ENCODE measurements at regions not wholly inside any gene's neighbourhood (a gene's known extent, or its start where the extent isn't known, plus 50 kb on each side); places are given as distances from the start of the nearest gene placed in this dataset.
"Not testable (repeated sequence)": the region's sequence is repeated elsewhere in the genome, so short reads cannot be mapped to it uniquely, and the experiment has no call there.

DNA sequence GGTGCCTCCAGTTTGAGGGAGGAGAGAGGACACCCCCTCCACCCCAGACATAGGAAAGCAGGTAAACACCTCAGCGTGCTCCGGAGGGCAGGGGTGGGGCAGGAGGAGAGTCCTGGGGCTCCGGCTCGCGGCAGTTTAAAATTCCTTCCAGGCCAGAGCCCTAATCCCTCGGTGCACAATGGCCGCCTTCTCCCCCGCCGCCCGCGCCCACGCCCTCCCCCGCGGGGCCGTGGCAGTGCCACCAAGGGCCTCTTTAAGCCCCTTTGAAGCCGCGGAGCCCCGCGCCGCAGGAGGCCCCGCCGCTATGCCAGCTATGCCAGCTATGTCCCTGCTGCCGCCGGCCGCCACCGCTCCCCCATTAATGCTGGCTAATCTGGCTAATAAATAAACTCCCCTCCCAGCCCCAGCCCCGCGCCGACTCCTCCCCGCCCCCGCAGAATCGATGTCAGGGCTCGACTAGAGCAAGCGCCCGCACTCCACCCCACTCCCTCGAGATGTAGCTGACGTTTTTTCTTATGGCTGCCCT is 125.1 kb downstream of the MRPL14 start:
- H3K27me3 Mint-ChIP-seq = peaks cover 18% of the 10 kb centered on the region
- no peak overlapping the region for H3K27ac Mint-ChIP-seq
- H3K4me1 Mint-ChIP-seq = peaks cover 3% of the 10 kb centered on the region

DNA sequence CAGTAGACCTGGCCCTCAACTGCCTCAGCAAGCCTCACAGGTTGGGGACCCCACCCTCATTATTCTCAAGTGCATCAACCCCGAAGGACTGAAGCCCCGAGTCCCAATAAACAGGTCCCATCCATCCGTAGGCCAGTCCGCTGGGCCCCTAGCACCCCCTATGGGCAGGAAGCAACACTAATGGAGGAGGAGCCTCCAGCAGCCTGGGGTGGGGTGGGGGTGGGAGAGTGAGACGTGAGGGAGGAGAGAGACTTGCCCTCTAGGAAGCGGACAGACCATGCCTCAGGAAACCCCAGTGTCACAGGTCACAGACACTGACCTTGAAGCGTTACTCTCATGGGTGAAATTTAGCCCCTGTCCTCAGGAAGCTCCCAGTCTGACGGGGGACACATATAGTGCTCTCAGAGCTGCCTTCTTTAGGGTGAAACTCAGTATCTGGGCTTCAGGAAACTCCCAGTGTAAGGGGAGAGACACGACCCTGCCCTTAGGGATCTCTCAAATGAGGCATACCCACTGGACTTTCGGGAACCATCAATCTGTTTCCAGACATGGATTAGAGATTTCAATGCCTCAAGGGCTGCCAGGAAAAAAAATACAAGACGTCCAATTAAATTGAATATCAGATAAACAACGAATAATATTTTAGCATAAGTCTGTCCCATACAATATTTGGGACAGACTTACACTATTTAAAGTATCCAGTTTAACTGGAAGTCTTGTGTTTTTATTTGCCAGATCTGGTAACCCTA is 125.8 kb downstream of the MRPL14 start:
- no peak overlapping the region for H3K27ac Mint-ChIP-seq
- peak overlapping the region; percentile 70 for H3K4me3 Mint-ChIP-seq
- no peaks in the 10 kb centered on the region for H3K36me3 Mint-ChIP-seq
- peaks cover 3% of the 10 kb centered on the region for H3K4me1 Mint-ChIP-seq
- H3K27me3 Mint-ChIP-seq = peaks cover 16% of the 10 kb centered on the region
- H3K9me3 Mint-ChIP-seq = no peaks in the 10 kb centered on the region

More for the DNA sequence above, 125.1 kb downstream of the MRPL14 start:
- no peaks in the 10 kb centered on the region for H3K9me3 Mint-ChIP-seq
- H3K4me3 Mint-ChIP-seq = peak overlapping the region; percentile 71
- no peaks in the 10 kb centered on the region for H3K36me3 Mint-ChIP-seq

DNA sequence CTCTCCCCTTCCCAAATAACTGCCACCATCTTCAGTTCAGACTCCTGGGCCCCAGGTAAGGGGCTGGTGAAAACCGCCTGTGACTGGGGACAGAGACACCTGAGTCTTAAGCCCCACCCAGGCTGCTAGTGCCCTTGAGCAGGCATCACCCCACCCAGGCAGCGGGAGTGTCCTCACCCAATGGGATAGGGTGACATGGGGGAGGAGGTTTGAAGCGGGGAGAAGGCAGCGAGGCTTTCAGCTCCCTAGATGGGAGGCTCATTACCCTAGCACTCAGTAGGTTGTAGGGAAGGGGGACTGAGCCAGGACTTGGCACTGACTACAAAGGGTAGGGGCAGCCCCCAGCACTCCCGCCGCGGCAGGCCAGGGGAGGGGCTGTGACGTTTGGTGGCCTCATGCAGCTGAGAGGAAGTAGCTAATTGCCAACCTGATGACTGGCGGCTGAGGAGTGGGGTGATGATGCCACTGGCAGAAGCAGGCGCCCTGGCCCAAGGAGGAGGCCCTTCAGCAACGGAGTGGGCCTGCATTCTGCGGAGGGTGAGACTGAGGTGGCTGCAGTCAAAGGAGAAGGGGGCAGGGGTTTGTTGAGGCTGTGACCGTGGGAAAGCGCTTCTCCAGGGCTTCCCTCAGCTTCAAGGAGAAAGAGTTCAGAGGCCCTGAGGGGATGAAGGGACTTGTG is 126.9 kb downstream of the MRPL14 start:
- no peaks in the 10 kb centered on the region for H3K9me3 Mint-ChIP-seq
- H3K4me1 Mint-ChIP-seq = peaks cover 3% of the 10 kb centered on the region
- no peak overlapping the region for H3K4me3 Mint-ChIP-seq
- H3K27ac Mint-ChIP-seq = peak overlapping the region; percentile 12
- H3K36me3 Mint-ChIP-seq = no peaks in the 10 kb centered on the region
- peaks cover 11% of the 10 kb centered on the region for H3K27me3 Mint-ChIP-seq

DNA sequence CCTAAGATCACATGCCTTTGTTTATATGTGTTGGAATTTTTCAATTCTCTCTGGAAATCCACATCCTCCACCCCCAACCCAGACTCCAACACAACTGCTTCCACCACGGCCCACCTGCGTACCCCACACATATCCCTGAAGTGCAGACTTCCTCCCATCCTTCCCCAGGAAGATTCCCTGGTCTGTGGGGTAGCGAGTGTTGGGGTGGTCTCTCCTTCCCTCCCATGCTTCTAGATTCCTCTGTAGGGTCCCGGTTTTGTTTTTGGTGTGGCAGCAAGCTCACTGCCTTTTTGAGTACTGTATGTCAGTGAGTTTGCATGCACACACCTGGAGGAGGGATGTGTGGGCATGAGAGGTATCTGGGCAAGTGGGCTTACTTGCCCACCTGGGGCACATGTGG is 127.6 kb downstream of the MRPL14 start:
- no peak overlapping the region for H3K27ac Mint-ChIP-seq
- no peak overlapping the region for H3K4me3 Mint-ChIP-seq
- no peaks in the 10 kb centered on the region for H3K9me3 Mint-ChIP-seq
- no peaks in the 10 kb centered on the region for H3K36me3 Mint-ChIP-seq
- peaks cover 3% of the 10 kb centered on the region for H3K4me1 Mint-ChIP-seq
- H3K27me3 Mint-ChIP-seq = peaks cover 8% of the 10 kb centered on the region

DNA sequence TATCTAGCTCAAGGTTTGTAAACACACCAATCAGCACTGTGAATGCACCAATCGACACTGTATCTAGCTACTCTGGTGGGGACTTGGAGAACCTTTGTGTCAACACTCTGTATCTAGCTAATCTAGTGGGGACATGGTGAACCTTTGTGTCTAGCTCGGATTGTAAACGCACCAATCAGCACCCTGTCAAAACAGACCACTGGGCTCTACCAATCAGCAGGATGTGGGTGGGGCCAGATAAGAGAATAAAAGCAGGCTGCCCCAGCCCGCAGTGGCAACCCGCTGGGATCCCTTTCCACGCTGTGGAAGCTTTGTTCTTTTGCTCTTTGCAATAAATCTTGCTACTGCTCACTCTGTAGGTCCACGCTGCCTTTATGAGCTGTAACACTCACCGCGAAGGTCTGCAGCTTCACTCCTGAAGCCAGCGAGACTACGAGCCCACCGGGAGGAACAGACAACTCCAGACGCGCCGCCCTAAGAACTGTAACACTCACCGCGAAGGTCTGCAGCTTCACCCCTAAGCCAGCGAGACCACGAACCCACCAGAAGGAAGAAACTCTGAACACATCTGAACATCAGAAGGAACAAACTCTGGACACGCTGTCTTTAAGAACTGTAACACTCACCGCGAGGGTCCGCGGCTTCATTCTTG is 128.5 kb downstream of the MRPL14 start:
- not testable (repeated sequence) for H3K36me3 Mint-ChIP-seq, H3K9me3 Mint-ChIP-seq, H3K4me3 Mint-ChIP-seq, H3K4me1 Mint-ChIP-seq, H3K27me3 Mint-ChIP-seq, H3K27ac Mint-ChIP-seq

DNA sequence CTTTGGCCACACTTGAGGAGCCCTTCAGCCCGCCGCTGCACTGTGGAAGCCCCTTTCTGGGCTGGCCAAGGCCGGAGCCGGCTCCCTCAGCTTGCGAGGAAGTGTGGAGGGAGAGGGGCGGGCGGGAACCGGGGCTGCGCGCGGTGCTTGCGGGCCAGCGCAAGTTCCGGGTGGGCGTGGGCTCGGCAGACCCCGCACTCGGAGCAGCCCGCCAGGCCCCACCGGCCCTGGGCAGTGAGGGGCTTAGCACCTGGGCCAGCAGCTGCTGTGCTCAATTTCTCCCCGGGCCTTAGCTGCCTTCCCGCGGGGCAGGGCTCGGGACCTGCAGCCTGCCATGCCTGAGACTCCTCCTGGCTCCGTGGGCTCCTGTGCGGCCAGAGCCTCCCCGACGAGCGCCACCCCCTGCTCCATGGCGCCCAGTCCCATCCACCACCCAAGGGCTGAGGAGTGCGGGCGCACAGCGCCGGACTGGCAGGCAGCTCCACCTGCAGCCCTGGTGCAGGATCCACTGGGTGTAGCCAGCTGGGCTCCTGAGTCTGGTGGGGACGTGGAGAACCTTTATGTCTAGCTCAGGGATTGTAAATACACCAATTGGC is 129.2 kb downstream of the MRPL14 start:
- not testable (repeated sequence) for H3K36me3 Mint-ChIP-seq, H3K4me1 Mint-ChIP-seq, H3K9me3 Mint-ChIP-seq, H3K4me3 Mint-ChIP-seq, H3K27me3 Mint-ChIP-seq, H3K27ac Mint-ChIP-seq

DNA sequence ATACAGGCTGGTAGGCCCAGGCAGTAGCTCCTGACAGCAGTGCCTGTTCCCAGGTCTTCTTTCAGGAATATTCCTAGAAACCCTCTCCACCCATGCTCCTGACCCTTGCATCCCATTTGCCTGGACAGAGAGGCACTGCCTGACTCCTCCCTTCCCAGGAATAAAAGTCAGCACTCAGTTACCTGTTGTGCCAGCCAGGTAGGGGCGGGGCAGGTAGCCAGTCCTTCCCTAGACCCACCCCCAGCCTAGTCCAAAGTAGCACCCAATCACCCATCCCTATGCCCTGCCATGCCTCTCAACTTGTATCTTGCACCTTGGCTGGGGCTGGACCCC is 129.9 kb downstream of the MRPL14 start:
- Mint-ChIP-seq H3K4me1 (peaks cover 3% of the 10 kb centered on the region), H3K36me3 (no peaks in the 10 kb centered on the region), H3K9me3 (no peaks in the 10 kb centered on the region), H3K27me3 (peaks cover 4% of the 10 kb centered on the region), H3K4me3 (no peak overlapping the region), H3K27ac (no peak overlapping the region)

DNA sequence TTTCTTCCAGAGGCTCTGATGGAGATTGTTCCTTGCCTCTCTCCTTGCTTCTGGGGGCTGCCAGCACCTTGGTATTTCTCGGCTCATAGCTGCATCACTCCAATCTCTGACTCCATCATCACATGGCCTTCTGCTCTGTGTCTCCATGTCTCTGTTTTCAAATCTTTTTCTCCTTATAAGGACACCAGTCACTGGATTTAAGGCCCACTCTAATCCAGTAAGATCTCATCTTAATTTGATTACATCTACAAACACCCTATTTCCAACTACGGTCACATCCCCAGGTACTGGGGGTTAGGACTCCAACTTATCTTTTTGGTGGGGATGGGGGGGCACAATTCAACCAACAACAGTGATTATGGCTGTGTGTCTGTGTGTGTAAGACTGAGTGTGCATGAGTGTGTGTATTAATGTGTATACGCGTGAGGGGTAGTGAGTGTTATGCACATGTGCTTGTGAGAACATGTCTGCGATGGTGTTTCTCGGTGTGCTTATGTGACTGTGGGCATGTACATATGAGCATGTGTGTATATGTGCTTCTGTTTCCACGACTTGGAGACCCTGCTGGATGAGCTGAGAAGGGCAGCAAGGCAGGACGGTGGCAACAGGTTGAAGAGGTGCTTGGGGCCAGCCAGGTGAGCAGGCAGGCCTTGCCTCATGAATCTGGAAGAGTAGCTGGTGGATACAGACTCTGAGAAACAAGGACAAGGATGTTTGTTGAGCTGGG is 130.5 kb downstream of the MRPL14 start:
- H3K4me3 Mint-ChIP-seq = no peak overlapping the region
- peaks cover 4% of the 10 kb centered on the region for H3K27me3 Mint-ChIP-seq
- H3K27ac Mint-ChIP-seq = no peak overlapping the region

DNA sequence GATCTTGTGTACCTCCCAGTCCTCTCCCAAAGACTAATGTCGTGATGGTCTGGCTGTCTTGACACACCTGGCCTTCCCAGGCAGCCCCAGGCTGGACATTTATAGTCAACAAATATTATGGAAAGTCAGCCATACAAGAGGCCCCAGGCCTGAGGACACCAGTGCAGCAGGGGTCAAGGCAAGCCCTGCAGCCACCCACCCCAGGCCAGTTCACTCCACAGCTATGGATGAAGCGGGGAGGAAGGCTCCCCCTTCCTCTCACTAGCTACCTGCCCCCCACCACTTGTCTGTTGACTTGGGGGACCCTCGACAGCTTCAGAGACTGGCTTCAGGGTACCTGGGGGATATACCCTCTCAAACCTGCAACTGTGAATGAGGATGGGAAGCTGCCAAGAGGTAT is 132.1 kb downstream of the MRPL14 start:
- H3K4me3 Mint-ChIP-seq = no peak overlapping the region
- H3K4me1 Mint-ChIP-seq = no peaks in the 10 kb centered on the region
- no peaks in the 10 kb centered on the region for H3K9me3 Mint-ChIP-seq
- H3K27me3 Mint-ChIP-seq = no peaks in the 10 kb centered on the region
- H3K36me3 Mint-ChIP-seq = no peaks in the 10 kb centered on the region
- no peak overlapping the region for H3K27ac Mint-ChIP-seq

More for the DNA sequence above, 130.5 kb downstream of the MRPL14 start:
- H3K36me3 Mint-ChIP-seq = no peaks in the 10 kb centered on the region
- H3K4me1 Mint-ChIP-seq = peaks cover 3% of the 10 kb centered on the region
- no peaks in the 10 kb centered on the region for H3K9me3 Mint-ChIP-seq

DNA sequence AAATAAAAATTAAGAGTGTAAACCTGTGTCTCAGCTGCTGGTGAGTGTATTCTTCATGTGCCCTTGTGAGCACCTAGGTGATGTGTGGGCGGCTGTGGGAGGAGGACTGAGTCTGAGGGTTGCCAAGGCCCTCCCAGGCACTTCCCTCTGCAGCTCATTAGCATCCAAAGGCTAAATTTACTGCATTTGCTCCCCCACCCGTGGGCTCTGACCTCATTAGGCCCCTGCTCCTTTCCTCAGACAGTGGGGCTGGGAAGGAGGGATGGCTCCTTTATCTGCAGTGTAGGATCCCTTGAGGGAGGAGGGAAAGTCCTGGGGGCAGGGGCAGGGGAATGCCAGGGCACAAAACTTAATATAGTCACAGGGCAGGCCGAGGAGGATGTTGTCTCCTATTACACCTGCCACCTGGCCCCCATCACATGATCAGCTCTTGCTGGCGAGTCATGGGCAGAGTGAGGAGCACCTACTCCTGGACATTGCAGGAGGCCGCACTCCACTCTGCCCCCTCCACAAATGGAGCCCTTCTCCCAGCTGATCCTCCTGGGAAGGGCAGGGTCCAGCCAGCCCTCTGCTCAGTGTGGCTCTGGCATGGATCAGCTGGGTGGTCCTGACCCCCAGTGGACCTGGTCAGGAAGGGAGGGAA is 133.2 kb downstream of the MRPL14 start:
- Mint-ChIP-seq H3K27ac (no peak overlapping the region), H3K4me3 (no peak overlapping the region)

DNA sequence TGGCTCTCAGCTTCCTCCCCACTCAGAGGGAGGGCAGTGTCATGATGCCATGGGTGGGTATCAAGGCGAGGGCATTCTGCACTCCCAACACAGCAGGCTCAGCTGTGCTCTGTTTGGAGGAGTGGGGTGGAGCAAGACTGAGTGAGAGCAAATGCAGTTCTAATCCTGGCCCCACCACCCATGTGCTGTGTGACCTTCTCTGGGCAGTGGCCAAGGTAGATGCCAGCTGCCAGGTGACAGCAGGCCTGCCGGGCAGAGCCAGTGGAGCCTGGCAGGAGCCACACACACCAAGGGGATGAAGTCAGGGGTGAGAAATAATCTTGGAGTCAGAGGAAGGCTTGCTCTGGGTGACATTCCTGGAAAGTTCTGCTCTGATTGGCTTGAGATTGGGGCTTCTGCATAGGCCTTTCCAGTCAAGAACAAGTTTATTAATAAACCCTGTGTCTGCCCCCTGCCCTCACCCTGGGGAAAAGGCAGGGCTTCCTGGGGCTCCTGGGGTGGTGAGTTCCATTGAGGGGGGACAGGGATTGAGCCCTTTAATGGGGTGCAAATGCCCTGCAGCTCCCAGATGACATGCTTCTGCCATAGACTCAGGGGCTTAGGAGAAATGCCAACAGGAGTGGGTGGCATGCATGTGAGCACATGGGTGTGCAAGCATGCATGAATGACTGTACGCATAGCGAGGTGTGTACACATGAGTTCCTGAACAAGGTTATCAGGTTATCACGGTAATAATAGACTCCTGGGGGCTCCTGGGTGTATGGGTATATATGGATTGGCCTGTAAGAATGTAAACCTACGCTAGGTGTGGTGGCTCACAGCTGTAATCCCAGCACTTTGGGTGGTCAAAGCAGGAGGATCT is 134.2 kb downstream of the MRPL14 start:
- Mint-ChIP-seq H3K27ac (no peak overlapping the region), H3K4me3 (no peak overlapping the region), H3K9me3 (no peaks in the 10 kb centered on the region), H3K36me3 (no peaks in the 10 kb centered on the region), H3K4me1 (no peaks in the 10 kb centered on the region), H3K27me3 (no peaks in the 10 kb centered on the region)

More for the DNA sequence above, 133.2 kb downstream of the MRPL14 start:
- Mint-ChIP-seq H3K36me3 (no peaks in the 10 kb centered on the region), H3K4me1 (no peaks in the 10 kb centered on the region), H3K9me3 (no peaks in the 10 kb centered on the region), H3K27me3 (no peaks in the 10 kb centered on the region)

DNA sequence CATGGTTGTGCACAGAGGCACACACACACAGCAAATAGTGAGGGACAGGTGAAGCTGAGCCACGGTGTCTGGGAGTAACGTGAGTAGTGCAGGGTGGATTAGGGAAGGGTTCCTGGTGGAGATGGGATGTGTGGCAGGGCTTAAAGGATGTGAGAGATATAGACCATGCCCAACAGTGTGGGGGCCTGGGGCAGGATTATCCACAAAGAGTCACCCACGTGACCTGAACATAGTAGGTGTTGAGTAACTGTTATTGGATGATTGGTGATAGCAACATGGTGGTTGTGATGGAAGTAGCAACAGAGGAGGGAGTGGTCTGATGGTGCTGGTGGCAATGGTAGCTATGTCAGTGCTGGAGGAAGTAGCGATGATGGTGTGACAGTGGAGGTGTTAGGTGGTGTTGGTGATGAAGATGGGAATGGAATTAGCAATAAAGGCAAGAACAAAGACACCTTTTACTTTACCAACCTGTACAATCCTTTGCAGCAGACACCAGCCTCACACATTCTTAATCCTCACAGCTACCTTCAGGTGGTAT is 135.1 kb downstream of the MRPL14 start:
- Mint-ChIP-seq H3K27me3 (no peaks in the 10 kb centered on the region), H3K9me3 (no peaks in the 10 kb centered on the region), H3K36me3 (no peaks in the 10 kb centered on the region), H3K4me3 (no peak overlapping the region), H3K4me1 (no peaks in the 10 kb centered on the region), H3K27ac (no peak overlapping the region)

DNA sequence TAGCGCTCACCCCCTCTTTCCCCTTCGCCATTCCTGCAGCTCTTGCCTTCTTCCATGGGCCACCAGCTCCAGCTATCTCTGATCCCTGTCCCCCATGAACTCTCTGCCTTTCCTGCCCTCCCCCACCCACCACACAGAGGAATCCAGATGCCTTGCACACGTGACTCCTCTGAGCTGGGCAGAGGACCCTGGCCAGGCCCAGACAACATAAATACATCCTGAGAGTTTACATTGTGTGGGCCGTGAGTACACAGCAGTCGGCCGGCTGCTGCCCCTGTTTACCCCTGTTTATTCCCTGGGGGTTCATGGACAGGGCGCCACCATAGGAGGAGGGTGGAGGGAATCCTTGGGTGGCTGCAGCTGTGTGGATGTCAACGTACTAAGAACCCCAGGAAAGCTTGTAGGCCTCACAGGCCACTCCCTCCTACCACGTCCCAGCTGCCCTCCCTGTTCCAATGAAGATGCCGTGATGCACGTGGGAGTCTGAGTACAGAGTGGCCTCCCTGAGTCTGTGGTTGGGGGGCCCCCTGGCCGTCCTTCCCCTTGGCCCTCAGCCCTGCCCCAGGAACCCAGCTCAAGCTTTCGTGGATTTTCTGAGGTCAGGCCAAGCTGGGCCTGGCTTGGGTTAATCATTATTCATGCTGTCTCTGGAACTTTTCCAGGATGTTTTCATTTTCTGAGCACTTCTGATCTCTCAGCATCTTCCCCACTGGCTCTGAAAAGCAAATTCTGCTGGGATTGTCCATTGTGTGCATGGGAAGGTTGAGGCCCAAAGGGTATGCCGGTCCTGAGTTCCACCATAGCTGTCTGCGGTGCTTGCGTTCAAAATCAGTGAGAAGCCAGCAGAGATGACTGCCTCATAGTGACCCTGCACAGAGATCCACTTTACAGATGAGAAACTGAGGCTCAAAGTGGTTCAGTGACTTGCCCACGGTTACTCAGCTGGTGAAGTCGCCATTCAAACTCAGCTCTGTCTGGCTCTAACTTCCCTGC is 136.3 kb downstream of the MRPL14 start:
- H3K4me3 Mint-ChIP-seq = no peak overlapping the region
- no peaks in the 10 kb centered on the region for H3K4me1 Mint-ChIP-seq
- H3K27me3 Mint-ChIP-seq = no peaks in the 10 kb centered on the region
- no peaks in the 10 kb centered on the region for H3K9me3 Mint-ChIP-seq
- no peaks in the 10 kb centered on the region for H3K36me3 Mint-ChIP-seq
- H3K27ac Mint-ChIP-seq = no peak overlapping the region

All from activated naive CD4-positive, alpha-beta T cell treated with anti-CD3 and anti-CD28 coated beads, Interleukin-2, amount 50 U/mL, for 24 hours (primary cell).